GM19025 (cell line): ENCODE measurements at regions not wholly inside any gene's neighbourhood (a gene's known extent, or its start where the extent isn't known, plus 50 kb on each side); places are given as distances from the start of the nearest gene placed in this dataset.
"Not testable (repeated sequence)": the region's sequence is repeated elsewhere in the genome, so short reads cannot be mapped to it uniquely, and the experiment has no call there.

ENCODE experiments used
- ATAC-seq: cut with Tn5 transposase; IDR thresholded peaks from one replicate; pipeline ENCODE4 v1.9.1; 2021; ENCODE audit warnings: mild to moderate bottlenecking, low read depth, moderate library complexity; ENCODE audit not compliant: unreplicated experiment

GRCh38 chr6:63006018-63006417 is 205.3 kb upstream of the FKBP1C start:
- not testable (repeated sequence) for ATAC-seq

- not testable (repeated sequence) for ATAC-seq
Observed at GRCh38 chr6:63010962-63011361, 200.3 kb upstream of the FKBP1C start.

- ATAC-seq, result no peak
Observed at GRCh38 chr6:63014290-63014689, 197.0 kb upstream of the FKBP1C start.

GRCh38 chr6:63022631-63023030 is 188.6 kb upstream of the FKBP1C start:
- ATAC-seq, result no peak

DNA sequence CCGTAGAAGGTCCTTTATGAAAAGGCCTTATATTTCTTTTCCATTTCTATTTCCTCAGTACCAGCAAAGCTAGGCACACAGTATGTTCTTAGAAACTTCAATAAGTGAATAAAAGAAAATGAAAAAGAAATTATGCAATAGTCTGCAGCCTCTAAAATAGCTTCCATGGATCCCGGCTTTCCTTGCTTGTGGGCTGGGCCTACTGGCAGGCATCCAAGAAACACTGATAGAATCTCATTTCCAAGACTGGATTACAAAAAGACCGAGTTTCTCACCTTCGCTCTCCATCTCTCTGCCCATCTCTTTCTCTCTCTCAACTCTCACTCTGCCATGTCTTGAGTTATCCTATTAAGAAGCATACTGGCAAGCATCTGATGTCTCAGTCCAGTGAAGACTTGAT is 187.5 kb upstream of the FKBP1C start:
- no peak for ATAC-seq

- ATAC-seq, result no peak
Observed at GRCh38 chr6:63049216-63049615, 162.1 kb upstream of the FKBP1C start.

- ATAC-seq, result not testable (repeated sequence)
Observed at GRCh38 chr6:63053206-63053605, 158.1 kb upstream of the FKBP1C start.

DNA sequence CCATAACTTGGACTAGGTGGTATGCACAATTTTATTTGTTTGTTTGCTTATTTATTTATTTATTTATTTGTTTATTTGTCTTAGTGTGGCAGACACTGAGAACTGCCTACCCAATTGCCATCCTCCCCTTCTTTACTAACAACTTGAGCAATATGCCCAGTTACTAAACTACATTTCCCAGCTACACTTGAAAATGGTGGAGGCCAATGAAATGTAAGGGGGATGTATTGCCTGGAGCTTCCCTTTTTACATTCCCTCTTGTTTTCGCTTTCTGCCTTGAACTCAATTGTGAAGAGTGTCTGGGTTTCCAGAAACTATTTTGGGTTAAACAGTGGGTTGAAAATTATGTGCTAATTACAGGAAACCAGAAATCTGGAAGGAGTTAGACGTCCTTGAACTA is 152.7 kb upstream of the FKBP1C start:
- no peak for ATAC-seq

DNA sequence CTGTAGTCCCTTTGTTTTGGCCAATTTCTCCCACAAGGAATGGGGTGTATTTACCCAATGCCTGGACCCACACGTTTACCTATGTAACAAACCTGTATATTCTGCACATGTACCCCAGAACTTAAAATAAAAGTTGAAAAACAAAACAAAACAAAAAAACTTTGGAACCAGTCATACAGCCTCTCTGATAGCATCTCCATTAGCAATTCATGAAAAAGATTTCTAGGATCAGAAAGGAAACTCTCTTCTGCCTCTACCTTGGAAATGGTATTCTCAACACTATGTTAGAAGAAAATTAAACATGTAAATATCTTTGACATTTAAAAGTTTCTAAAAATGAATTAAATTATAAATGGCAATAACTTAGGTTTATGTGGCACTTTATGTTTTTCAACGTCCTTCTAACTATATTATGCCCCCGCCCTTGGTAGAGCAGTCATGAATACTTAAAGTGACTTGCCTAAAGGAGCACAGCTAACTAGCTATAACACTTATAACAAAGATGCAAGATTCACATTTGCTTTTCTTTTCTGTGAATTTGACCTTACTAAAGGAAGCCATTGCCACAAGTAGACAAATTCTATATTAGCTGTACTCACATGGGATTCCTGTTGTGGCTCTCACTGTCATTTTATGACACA is 147.5 kb upstream of the FKBP1C start:
- ATAC-seq, result no peak

GRCh38 chr6:63066055-63066704 is 145.1 kb upstream of the FKBP1C start:
- peak; percentile 67 for ATAC-seq

GRCh38 chr6:63094947-63095346 is 116.3 kb upstream of the FKBP1C start:
- no peak for ATAC-seq

DNA sequence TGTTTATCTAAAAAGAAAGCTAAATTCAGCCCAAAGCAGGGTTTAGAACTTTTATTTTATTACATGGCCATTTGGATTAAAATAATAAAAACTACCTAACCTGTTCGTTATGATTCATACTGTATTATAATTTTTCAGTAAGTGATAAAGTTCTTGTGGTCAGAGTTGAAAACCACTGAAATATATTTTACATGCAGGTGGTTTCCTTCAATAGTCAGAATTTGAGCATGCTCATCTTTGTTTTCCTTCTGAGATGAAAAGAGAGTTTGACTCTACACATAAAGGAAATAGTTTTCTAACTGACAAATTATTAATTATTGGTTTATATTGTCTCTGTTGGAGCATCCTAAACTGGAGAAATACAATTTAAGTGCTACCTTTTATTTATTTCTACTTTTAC is 114.0 kb upstream of the FKBP1C start:
- peak; percentile 46 for ATAC-seq

DNA sequence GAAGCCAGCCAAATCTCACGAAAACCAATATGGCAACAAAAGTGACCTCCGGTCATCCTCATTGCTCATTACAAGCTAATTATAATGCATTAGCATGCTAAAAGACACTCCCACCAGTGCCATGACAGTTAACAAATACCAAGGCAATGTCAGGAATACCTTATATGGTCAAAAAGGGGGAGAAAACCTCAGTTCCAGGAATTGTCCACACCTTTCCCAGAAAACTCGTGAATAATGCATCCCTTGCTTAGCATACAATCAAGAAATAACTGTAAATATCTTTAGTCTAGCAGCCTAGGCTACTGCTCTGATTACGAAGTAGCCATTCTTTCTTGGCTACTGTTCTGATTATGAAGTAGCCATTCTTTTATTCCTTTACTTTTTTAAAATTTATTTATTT is 112.5 kb upstream of the FKBP1C start:
- ATAC-seq, result no peak

DNA sequence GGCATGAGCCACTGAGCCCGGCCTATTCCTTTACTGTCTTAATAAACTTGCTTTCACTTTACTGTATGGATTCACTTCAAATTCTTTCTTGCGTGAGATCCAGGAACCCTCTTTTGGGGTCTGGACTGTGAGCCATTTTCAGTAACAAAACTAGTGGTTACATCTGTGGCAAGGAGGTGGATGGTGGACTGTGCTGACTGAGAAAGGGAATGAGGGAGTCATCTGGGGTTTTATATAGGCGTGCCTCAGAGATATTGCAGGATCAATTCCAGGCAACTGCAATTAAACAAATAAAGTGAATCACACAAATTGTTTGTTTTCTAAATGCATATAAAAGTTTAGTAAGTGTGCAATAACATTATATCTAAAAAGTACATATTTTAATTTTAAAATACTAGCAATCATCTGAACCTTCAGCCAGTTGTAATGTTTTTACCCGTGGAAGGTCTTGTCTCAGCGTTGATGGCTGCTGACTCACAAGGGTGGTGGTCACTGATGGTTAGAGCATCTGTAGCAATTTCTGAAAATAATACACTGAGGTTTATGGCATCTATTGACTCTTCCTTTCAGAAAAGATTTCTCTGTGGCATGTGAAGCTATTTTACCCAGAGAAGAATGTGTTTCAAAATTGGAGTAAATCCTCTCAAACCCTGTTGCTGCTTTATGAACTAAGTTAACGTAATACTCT is 111.4 kb upstream of the FKBP1C start:
- no peak for ATAC-seq

- peak; percentile 70 for ATAC-seq
Observed at GRCh38 chr6:63114610-63115211, 96.6 kb upstream of the FKBP1C start.

- ATAC-seq, result no peak
Observed at GRCh38 chr6:63121166-63121565, 90.1 kb upstream of the FKBP1C start.

GRCh38 chr6:63140114-63140513 is 71.2 kb upstream of the FKBP1C start:
- no peak for ATAC-seq

DNA sequence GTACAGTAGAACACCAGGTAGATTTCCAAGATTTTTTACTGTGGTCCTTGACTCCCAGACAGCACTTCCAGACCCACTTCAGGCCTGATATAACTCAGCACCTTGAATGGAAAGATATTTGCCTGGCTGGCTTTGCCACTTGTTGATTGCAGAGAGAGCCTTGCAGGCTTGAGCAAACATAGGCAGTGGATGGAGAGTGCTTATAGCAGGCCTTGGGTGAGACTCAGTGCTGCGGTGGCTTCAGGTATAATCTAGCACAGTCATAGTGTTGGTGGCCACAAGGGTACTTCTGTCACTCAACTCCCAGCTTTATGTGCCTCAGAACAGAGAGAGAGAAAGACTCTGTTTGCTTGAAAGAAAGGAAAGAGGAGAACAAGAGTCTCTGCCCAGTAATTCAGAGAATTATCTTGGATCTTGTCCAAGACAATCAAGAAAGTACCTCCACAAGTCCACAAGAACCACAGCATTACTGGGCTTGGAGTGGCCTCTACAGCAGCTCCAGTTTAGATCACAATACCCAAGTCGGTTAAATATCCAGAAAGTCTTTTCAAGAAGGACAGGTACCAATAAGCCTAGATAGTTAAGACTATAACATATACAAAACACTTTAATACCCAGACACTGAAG is 70.5 kb upstream of the FKBP1C start:
- no peak for ATAC-seq

DNA sequence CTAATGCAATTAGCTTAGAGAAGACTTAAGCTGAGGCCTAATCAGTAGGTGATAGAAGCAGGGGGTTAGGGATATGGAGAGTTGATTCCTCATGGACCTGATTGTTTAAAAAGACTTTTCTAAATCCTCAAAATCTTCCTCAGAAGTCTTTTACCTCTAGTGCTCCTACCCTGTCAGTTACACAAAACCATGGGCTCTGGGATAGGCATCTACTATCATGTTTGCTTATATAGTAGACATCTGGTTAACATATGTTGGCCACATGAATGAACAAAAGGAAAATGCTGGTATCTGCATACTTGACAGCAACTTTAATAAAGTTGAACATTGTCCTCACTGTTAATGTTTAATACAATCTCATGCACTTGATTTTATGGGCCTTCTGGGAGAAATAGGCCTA is 61.5 kb upstream of the FKBP1C start:
- no peak for ATAC-seq

DNA sequence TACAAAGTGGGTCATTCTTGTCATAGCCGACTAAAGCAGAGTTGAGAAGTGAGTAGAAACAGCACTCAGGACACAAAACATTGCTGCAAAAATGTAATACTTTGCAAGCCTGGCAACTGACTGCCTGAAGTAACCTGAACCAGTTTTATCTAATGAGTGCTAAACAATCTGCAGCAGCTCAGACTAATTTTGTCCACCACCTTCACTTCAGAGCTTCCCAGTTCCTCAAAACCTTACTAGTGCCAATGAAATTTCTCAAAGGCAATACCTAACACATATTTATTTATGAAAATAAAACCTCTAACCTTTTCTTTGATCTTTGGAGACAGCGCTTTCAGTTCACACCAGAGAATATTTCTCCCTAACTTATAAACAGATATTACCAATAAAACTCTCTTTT is 56.7 kb upstream of the FKBP1C start:
- no peak for ATAC-seq
